GM12878 (cell line): ENCODE measurements at regions not wholly inside any gene's neighbourhood (a gene's known extent, or its start where the extent isn't known, plus 50 kb on each side); places are given as distances from the start of the nearest gene placed in this dataset.

Experiments used
- ATAC-seq: fragments of 200-7000 bp; cut with Tn5 transposase; 3 replicates; pipeline ENCODE4 v1.9.1; 2020; ENCODE audit warnings: mild to moderate bottlenecking, moderate library complexity
- BruUV-seq: library from RNA; stranded (reverse); fragments of 400-500 nt; replicated peaks from 2 replicates; lab custom pipeline; 2021; lab: Mats Ljungman, UMichigan
- CTCF ChIA-PET: fragments of 300-600 bp; sonication (Branson Sonifier 250); formaldehyde crosslinking; extraction: SDS; loops from one replicate; lab custom pipeline; 2021; ENCODE audit warnings: inconsistent platforms; lab: Yijun Ruan, JAX
- POLR2A ChIA-PET: fragments of 350-600 bp; formaldehyde crosslinking; extraction: SDS; loops from one replicate; lab custom pipeline; 2021; ENCODE audit warnings: inconsistent platforms; lab: Charles Lee
- RAD21 ChIA-PET: fragments of 300-600 bp; sonication (Branson Sonifier 250); formaldehyde crosslinking; loops from one replicate; lab custom pipeline; 2023; ENCODE audit warnings: antibody characterized with exemption; ENCODE audit not compliant: unreplicated experiment; lab: Charles Lee
- SMC1A ChIA-PET: fragments of 300-600 bp; sonication (Branson Sonifier 250); formaldehyde crosslinking; loops from one replicate; lab custom pipeline; 2023; ENCODE audit not compliant: unreplicated experiment, uncharacterized antibody; lab: Charles Lee
- DNase-seq: peaks from one replicate; pipeline ENCODE4 v3.0.0-alpha.2; 2011; ENCODE audit warnings: low read depth, low spot score
- FAIRE-seq: peaks from 3 replicates; lab custom pipeline; 2011; peaks lifted over from hg19 to GRCh38; lab: Jason Lieb, UNC
- H2AFZ ChIP-seq: 2 replicates; pipeline ENCODE4 v1.6.0; 2011; ENCODE audit warnings: low read depth, low read length, control low read depth; ENCODE audit not compliant: control insufficient read depth
- H3K27ac ChIP-seq: 2 replicates; pipeline ENCODE4 v1.5.1; 2011; ENCODE audit warnings: control low read depth; ENCODE audit not compliant: control insufficient read depth, insufficient read depth
- H3K27me3 ChIP-seq, 2 experiments: replicated peaks in 1 of 2; 2 replicates each; pipeline versions ENCODE4 v1.6.0 to v1.6.1; 2011; ENCODE audit warnings: low read length in 1 of 2; ENCODE audit not compliant: control insufficient read depth in 2 of 2, insufficient read depth in 2 of 2
- H3K36me3 ChIP-seq, 2 experiments: 2 replicates each; pipeline ENCODE4 v1.5.1; 2011; ENCODE audit warnings: low read length in 1 of 2; ENCODE audit not compliant: control insufficient read depth in 2 of 2, insufficient read depth in 2 of 2
- H3K4me1 ChIP-seq: 2 replicates; pipeline ENCODE4 v1.6.1; 2011; ENCODE audit warnings: mild to moderate bottlenecking, low read length, moderate library complexity, mixed read lengths; ENCODE audit not compliant: control insufficient read depth, insufficient read depth
- H3K4me2 ChIP-seq: 2 replicates; pipeline ENCODE4 v1.6.0; 2011; ENCODE audit warnings: control low read depth; ENCODE audit not compliant: control insufficient read depth, insufficient read depth
- H3K4me3 ChIP-seq: fragments of 200-600 bp; sonication (generic); 2 replicates; pipeline ENCODE4 v1.5.1; 2016
- H3K79me2 ChIP-seq: 2 replicates; pipeline ENCODE4 v1.6.0; 2011; ENCODE audit warnings: low read length; ENCODE audit not compliant: control insufficient read depth, insufficient read depth
- H3K9ac ChIP-seq: 2 replicates; pipeline ENCODE4 v1.8.0; 2011; ENCODE audit warnings: low read length, control low read depth, mixed read lengths; ENCODE audit not compliant: control insufficient read depth, insufficient read depth
- H3K9me3 ChIP-seq: replicated peaks from 3 replicates; pipeline ENCODE4 v1.5.1; 2011; ENCODE audit warnings: mild to moderate bottlenecking, low read length; ENCODE audit not compliant: control insufficient read depth, insufficient read depth
- H4K20me1 ChIP-seq: 2 replicates; pipeline ENCODE4 v1.6.0; 2011; ENCODE audit not compliant: control insufficient read depth, insufficient read depth
- CEBPB ChIP-seq, 2 experiments: fragments of 150-350 bp in 1 of 2; IDR thresholded peaks; 2 replicates each; pipeline ENCODE4 v1.6.1; 2012 to 2014; ENCODE audit warnings: low read depth in 2 of 2, low read length in 2 of 2, borderline replicate concordance in 1 of 2, inconsistent platforms in 1 of 2
- CREM ChIP-seq: IDR thresholded peaks from 2 replicates; pipeline ENCODE4 v1.6.1; 2014; ENCODE audit warnings: antibody characterized with exemption, low read depth
- GATAD2B ChIP-seq: fragments of 450-650 bp; conservative IDR thresholded peaks from 2 replicates; pipeline ENCODE4 v1.6.1; 2017; ENCODE audit warnings: low read depth, mild to moderate bottlenecking, moderate library complexity
- HCFC1 ChIP-seq: fragments of 150-350 bp; IDR thresholded peaks from 2 replicates; pipeline ENCODE4 v1.6.1; 2014; ENCODE audit warnings: low read length
- KAT2A ChIP-seq: conservative IDR thresholded peaks from 2 replicates; pipeline ENCODE4 v1.6.1; 2011; ENCODE audit warnings: low read depth, low read length; ENCODE audit not compliant: control insufficient read depth
- TCF3 ChIP-seq: IDR thresholded peaks from 2 replicates; pipeline ENCODE4 v1.6.1; 2012; ENCODE audit warnings: low read depth, mild to moderate bottlenecking, low read length, borderline replicate concordance; ENCODE audit not compliant: insufficient read depth
- WRNIP1 ChIP-seq: IDR thresholded peaks from 2 replicates; pipeline ENCODE4 v1.6.1; 2011; ENCODE audit warnings: low read depth, low read length, improper control_type of control experiment, borderline replicate concordance
- YBX1 ChIP-seq: fragments of 450-650 bp; IDR thresholded peaks from 2 replicates; pipeline ENCODE4 v1.6.1; 2016; ENCODE audit warnings: antibody characterized with exemption
- ZBED1 ChIP-seq: IDR thresholded peaks from 2 replicates; pipeline ENCODE4 v1.6.1; 2016; ENCODE audit warnings: borderline replicate concordance
- WGBS: methylation state at CpG from one replicate; pipeline ENCODE4 v1.1.6; 2016; ENCODE audit warnings: low lambda C conversion rate; ENCODE audit not compliant: insufficient replicate concordance, insufficient coverage; ENCODE audit errors: missing lambda C conversion rate; 5-methylcytosine and 5-hydroxymethylcytosine counted together
- in situ Hi-C: fragments of 300-500 bp; cut with MboI; formaldehyde crosslinking; loops from 9 replicates; pipeline ENCODE4 v1.14.3; 2018; ENCODE audit warnings: mixed read lengths
- intact Hi-C: fragments of 100-400 bp; cut with micrococcal nuclease; formaldehyde crosslinking; loops from one replicate; pipeline ENCODE4 v1.14.2; 2022; ENCODE audit not compliant: unreplicated experiment
- TF ChIP-seq, protein P1 (sequence below): fragments of 450-650 bp; formaldehyde crosslinking; IDR thresholded peaks from 2 replicates; pipeline ENCODE4 v1.5.0; 2022; ENCODE audit warnings: mild to moderate bottlenecking, missing genetic modification characterization
- TF ChIP-seq, protein P2 (sequence below): fragments of 450-650 bp; conservative IDR thresholded peaks from 2 replicates; pipeline ENCODE4 v1.6.1; 2017; ENCODE audit warnings: mild to moderate bottlenecking, moderate library complexity
- TF ChIP-seq, protein P3 (sequence below): fragments of 450-650 bp; IDR thresholded peaks from 2 replicates; pipeline ENCODE4 v1.6.1; 2018; ENCODE audit warnings: mild to moderate bottlenecking, low read depth, moderate library complexity; ENCODE audit not compliant: partially characterized antibody
- TF ChIP-seq, protein P4 (sequence below): fragments of 450-650 bp; IDR thresholded peaks from 2 replicates; pipeline ENCODE4 v1.6.1; 2017; ENCODE audit warnings: mild to moderate bottlenecking

DNA sequence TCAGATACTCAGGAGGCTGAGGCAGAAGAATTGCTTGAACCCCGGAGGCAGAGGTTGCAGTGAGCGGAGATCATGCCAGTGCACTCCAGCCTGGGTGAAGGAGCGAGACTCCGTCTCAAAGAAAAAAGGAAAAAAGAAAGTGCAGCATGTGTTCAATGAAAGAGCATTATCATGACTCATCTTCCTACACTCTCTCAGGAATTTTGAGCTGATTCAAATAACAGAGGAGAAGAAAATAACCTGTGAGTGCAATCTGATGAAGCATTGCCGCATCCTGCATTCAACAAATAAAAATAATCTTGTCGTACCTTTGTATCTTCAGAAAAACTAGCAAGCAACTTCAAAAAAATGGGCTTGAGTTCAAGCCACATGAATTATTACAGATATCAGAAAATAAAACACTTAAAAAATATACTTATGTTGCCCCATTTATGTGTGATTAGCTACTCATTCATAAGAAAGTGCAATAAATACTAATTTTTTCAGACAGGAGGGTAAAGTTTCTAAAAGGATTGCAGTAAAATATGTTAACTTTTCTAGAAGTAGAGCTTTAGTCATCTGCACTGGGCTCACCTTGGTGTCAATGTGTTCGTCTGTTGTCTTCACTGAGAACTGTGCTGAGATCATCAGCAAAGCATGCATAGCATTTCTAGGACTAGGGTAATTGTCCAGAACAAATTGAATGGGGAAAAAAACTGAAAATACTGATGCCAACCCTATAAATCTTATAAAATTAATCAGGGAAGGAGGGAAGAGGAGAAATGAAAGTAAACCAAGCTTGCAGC, 90.4 kb upstream of the VCX3B start:
- no peak for FAIRE-seq
- H3K27me3 ChIP-seq: no peaks in the 10 kb centered on the region
- H3K27ac ChIP-seq: no peak overlapping the region
- CTCF ChIA-PET: no interaction called here
- WGBS: 57% methylated on average over 7 of the region's 7 CpGs
- no peak overlapping the region for H3K4me3 ChIP-seq
- no TSS peak for BruUV-seq
- in situ Hi-C loops: no loop called here
- no peak overlapping the region for H3K9ac ChIP-seq
- H3K4me1 ChIP-seq: no peaks in the 10 kb centered on the region
- no peak for ATAC-seq
- POLR2A ChIA-PET: no interaction called here
- no peak overlapping the region for H2AFZ ChIP-seq
- intact Hi-C loops: no loop called here
- SMC1A ChIA-PET: interaction anchor here (1.4 kb wide), 1 partner anchor 10 kb away, joined by 3 read pairs; no protein-coding TSS in a partner anchor
- RAD21 ChIA-PET: no interaction called here
- H4K20me1 ChIP-seq: no peaks in the 10 kb centered on the region
- no peaks in the 10 kb centered on the region for H3K9me3 ChIP-seq
- no peaks in the 10 kb centered on the region for H3K79me2 ChIP-seq
- H3K4me2 ChIP-seq: no peak overlapping the region
- no peaks in the 10 kb centered on the region for H3K36me3 ChIP-seq
- no peak for DNase-seq
- TF ChIP-seq ZBED1 (no peak), WRNIP1 (no peak), TCF3 (no peak), CEBPB (IDR thresholded peaks at IDR 0.05; ENCODE audit: borderline replicate concordance in 1 of 2, low read depth in 2 of 2, low read length in 2 of 2) (no peak), GATAD2B (no peak), KAT2A (no peak), HCFC1 (no peak), CREM (no peak), YBX1 (no peak)
- TF ChIP-seq, protein P1, sequence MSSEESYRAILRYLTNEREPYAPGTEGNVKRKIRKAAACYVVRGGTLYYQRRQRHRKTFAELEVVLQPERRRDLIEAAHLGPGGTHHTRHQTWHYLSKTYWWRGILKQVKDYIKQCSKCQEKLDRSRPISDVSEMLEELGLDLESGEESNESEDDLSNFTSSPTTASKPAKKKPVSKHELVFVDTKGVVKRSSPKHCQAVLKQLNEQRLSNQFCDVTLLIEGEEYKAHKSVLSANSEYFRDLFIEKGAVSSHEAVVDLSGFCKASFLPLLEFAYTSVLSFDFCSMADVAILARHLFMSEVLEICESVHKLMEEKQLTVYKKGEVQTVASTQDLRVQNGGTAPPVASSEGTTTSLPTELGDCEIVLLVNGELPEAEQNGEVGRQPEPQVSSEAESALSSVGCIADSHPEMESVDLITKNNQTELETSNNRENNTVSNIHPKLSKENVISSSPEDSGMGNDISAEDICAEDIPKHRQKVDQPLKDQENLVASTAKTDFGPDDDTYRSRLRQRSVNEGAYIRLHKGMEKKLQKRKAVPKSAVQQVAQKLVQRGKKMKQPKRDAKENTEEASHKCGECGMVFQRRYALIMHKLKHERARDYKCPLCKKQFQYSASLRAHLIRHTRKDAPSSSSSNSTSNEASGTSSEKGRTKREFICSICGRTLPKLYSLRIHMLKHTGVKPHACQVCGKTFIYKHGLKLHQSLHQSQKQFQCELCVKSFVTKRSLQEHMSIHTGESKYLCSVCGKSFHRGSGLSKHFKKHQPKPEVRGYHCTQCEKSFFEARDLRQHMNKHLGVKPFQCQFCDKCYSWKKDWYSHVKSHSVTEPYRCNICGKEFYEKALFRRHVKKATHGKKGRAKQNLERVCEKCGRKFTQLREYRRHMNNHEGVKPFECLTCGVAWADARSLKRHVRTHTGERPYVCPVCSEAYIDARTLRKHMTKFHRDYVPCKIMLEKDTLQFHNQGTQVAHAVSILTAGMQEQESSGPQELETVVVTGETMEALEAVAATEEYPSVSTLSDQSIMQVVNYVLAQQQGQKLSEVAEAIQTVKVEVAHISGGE (CRISPR knock-in tag): no peak
- TF ChIP-seq, protein P2, sequence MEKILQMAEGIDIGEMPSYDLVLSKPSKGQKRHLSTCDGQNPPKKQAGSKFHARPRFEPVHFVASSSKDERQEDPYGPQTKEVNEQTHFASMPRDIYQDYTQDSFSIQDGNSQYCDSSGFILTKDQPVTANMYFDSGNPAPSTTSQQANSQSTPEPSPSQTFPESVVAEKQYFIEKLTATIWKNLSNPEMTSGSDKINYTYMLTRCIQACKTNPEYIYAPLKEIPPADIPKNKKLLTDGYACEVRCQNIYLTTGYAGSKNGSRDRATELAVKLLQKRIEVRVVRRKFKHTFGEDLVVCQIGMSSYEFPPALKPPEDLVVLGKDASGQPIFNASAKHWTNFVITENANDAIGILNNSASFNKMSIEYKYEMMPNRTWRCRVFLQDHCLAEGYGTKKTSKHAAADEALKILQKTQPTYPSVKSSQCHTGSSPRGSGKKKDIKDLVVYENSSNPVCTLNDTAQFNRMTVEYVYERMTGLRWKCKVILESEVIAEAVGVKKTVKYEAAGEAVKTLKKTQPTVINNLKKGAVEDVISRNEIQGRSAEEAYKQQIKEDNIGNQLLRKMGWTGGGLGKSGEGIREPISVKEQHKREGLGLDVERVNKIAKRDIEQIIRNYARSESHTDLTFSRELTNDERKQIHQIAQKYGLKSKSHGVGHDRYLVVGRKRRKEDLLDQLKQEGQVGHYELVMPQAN: no peak
- TF ChIP-seq, protein P3, sequence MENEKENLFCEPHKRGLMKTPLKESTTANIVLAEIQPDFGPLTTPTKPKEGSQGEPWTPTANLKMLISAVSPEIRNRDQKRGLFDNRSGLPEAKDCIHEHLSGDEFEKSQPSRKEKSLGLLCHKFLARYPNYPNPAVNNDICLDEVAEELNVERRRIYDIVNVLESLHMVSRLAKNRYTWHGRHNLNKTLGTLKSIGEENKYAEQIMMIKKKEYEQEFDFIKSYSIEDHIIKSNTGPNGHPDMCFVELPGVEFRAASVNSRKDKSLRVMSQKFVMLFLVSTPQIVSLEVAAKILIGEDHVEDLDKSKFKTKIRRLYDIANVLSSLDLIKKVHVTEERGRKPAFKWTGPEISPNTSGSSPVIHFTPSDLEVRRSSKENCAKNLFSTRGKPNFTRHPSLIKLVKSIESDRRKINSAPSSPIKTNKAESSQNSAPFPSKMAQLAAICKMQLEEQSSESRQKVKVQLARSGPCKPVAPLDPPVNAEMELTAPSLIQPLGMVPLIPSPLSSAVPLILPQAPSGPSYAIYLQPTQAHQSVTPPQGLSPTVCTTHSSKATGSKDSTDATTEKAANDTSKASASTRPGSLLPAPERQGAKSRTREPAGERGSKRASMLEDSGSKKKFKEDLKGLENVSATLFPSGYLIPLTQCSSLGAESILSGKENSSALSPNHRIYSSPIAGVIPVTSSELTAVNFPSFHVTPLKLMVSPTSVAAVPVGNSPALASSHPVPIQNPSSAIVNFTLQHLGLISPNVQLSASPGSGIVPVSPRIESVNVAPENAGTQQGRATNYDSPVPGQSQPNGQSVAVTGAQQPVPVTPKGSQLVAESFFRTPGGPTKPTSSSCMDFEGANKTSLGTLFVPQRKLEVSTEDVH: no peak
- TF ChIP-seq, protein P4, sequence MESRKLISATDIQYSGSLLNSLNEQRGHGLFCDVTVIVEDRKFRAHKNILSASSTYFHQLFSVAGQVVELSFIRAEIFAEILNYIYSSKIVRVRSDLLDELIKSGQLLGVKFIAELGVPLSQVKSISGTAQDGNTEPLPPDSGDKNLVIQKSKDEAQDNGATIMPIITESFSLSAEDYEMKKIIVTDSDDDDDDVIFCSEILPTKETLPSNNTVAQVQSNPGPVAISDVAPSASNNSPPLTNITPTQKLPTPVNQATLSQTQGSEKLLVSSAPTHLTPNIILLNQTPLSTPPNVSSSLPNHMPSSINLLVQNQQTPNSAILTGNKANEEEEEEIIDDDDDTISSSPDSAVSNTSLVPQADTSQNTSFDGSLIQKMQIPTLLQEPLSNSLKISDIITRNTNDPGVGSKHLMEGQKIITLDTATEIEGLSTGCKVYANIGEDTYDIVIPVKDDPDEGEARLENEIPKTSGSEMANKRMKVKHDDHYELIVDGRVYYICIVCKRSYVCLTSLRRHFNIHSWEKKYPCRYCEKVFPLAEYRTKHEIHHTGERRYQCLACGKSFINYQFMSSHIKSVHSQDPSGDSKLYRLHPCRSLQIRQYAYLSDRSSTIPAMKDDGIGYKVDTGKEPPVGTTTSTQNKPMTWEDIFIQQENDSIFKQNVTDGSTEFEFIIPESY: no peak
